GM13977 (cell line): ENCODE measurements at regions not wholly inside any gene's neighbourhood (a gene's known extent, or its start where the extent isn't known, plus 50 kb on each side); places are given as distances from the start of the nearest gene placed in this dataset.

Source experiments
- DNase-seq: peaks from one replicate; pipeline ENCODE4 v3.0.0; 2012; ENCODE audit warnings: low spot score
- CTCF ChIP-seq: IDR thresholded peaks from 2 replicates; pipeline ENCODE4 v1.5.1; 2012; ENCODE audit warnings: mild to moderate bottlenecking, control low read depth; ENCODE audit not compliant: insufficient read depth; ENCODE audit errors: extremely low read depth, missing control alignments
- in situ Hi-C: fragments of 300-500 bp; cut with MboI; formaldehyde crosslinking; loops from one replicate; pipeline ENCODE4 v1.12.0; 2022; ENCODE audit warnings: low sequenced_read_pairs, low pct_unique_long_range_greater_than_20kb, mixed read lengths, inconsistent platforms; ENCODE audit not compliant: unreplicated experiment

- no peak for DNase-seq
- in situ Hi-C loops: no loop called here
- no peak for TF ChIP-seq CTCF
Observed at GRCh38 chr11:119805663-119806062, 76.7 kb upstream of the NECTIN1 start.

GRCh38 chr11:119804698-119805097 lies 75.7 kb upstream of the NECTIN1 start:
- in situ Hi-C loops: no loop called here
- TF ChIP-seq CTCF: no peak
- no peak for DNase-seq

- in situ Hi-C loops: no loop called here
- no peak for DNase-seq
- TF ChIP-seq CTCF: no peak
Observed at GRCh38 chr11:119803726-119804294, 74.8 kb upstream of the NECTIN1 start.

GRCh38 chr11:119803139-119803538 lies 74.1 kb upstream of the NECTIN1 start:
- in situ Hi-C loops: no loop called here
- DNase-seq: no peak
- TF ChIP-seq CTCF: no peak

GRCh38 chr11:119802670-119803069 lies 73.7 kb upstream of the NECTIN1 start:
- in situ Hi-C loops: no loop called here
- TF ChIP-seq CTCF: no peak
- DNase-seq: no peak

- in situ Hi-C loops: no loop called here
- no peak for TF ChIP-seq CTCF
- no peak for DNase-seq
Observed at GRCh38 chr11:119800619-119801018, 71.6 kb upstream of the NECTIN1 start.

- in situ Hi-C loops: no loop called here
- DNase-seq: no peak
- TF ChIP-seq CTCF: no peak
Observed at GRCh38 chr11:119800171-119800570, 71.2 kb upstream of the NECTIN1 start.
